ENCODE measurements at regions not wholly inside any gene's neighbourhood (a gene's known extent, or its start where the extent isn't known, plus 50 kb on each side); places are given as distances from the start of the nearest gene placed in this dataset.
"Not testable (repeated sequence)": the region's sequence is repeated elsewhere in the genome, so short reads cannot be mapped to it uniquely, and the experiment has no call there.

DNA sequence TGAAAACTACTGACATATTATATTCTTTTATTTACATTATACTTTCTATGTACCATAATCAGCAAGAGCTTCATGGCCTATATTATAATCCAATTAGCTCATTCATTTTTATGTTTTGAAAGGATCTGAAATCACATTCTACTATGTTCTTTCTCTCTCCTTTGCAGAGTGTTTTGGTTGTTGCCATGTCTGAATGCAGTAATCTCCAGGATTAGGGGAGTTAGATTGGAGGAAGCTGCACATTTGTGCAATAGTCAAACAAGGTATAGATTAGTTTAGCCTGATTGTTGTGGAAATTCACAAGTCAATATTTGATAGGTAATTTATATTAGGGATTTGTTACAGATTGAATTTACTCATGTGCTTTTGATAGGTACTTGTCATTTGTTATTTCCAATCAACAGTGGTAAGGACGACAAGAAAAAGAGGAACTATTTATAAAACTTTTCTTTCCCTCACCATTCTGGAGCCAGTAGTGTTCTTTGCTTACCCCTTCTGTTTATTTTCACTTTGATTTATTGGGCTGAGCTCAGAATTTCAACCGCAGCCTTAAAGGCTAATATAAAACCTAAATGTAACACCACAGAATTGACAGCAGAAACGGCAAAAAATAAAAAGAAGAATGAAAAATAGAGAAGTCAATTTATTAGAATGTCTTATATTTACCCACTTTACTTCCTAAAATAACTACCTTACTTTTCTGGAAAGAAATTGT, 597.0 kb downstream of the CHSY3 start:
- no peak for DNase-seq (ENCODE audit: low read depth in 1 of 2, low spot score in 1 of 2)

- not testable (repeated sequence) for DNase-seq (ENCODE audit: low read depth in 1 of 2, low spot score in 1 of 2)
Observed at GRCh38 chr5:130500495-130500894, 596.2 kb downstream of the CHSY3 start.

DNA sequence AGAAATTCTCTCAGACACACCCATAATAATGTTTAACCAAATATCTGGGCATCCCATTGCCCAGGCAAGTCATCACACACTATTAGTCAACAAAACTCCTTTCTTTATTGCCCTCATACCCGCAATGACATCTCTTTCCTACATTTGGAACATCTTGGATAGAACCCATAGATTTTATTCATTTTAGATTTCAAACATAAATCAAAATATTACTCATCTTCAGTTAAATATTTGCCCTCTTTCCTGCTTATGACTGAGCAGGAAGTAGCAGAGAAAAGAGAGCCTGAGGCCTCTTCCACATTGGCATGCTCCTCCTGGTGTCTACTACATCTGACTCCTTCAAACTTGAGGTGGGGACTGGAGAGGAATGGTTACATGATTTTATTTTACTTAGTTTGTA, 592.0 kb downstream of the CHSY3 start:
- DNase-seq (ENCODE audit: low read depth in 1 of 2, low spot score in 1 of 2), result no peak

DNA sequence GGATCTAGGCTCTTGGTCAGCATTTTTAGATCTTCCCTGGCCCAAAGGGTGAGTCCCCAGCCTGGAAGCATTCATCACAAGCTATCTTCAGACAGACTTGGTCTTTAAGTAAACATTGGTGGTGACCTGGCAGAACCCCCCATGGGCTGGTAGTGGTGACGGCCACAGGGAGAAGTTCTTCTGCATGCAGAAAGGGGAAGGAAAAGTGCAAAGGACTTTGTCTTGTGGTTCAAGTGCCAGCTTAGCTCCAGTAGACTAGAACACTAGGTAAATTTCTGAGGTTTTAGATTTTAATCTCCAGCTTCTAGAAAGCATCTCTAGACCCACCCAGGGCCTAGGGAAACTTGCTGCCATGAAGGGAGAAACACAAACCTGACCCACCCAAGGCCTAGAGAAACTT, 584.0 kb downstream of the CHSY3 start:
- DNase-seq (ENCODE audit: low read depth in 1 of 2, low spot score in 1 of 2), result no peak

- DNase-seq (ENCODE audit: low read depth in 1 of 2, low spot score in 1 of 2), result no peak
Observed at GRCh38 chr5:130479045-130479804, 575.0 kb downstream of the CHSY3 start.

GRCh38 chr5:130476325-130476724, 572.1 kb downstream of the CHSY3 start:
- DNase-seq (ENCODE audit: low read depth in 1 of 2, low spot score in 1 of 2), result no peak

DNA sequence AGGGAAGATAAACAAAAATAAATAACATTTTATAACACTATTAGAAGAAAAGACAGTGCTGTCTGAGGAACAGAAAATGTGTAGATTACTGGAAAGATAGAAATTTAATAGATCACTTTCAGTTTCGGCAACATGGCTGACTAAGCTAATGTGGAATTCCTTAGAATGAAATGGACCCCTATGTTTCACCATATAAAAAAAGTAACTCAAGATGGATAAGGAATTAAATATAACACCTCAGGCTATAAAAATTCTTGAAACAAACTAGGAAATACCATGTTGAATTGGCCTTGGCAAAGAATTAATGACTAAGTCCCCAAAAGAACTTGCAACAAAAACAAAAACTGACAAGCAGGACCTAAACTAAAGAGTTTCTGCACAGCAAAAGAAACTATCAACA, 558.3 kb downstream of the CHSY3 start:
- no peak for DNase-seq (ENCODE audit: low read depth in 1 of 2, low spot score in 1 of 2)

GRCh38 chr5:130455175-130455574, 550.9 kb downstream of the CHSY3 start:
- DNase-seq (ENCODE audit: low read depth in 1 of 2, low spot score in 1 of 2), result no peak

- DNase-seq (ENCODE audit: low read depth in 1 of 2, low spot score in 1 of 2), result no peak
Observed at GRCh38 chr5:130452744-130453143, 548.5 kb downstream of the CHSY3 start.

- DNase-seq (ENCODE audit: low read depth in 1 of 2, low spot score in 1 of 2), result no peak
Observed at GRCh38 chr5:130436430-130436829, 532.2 kb downstream of the CHSY3 start.

DNA sequence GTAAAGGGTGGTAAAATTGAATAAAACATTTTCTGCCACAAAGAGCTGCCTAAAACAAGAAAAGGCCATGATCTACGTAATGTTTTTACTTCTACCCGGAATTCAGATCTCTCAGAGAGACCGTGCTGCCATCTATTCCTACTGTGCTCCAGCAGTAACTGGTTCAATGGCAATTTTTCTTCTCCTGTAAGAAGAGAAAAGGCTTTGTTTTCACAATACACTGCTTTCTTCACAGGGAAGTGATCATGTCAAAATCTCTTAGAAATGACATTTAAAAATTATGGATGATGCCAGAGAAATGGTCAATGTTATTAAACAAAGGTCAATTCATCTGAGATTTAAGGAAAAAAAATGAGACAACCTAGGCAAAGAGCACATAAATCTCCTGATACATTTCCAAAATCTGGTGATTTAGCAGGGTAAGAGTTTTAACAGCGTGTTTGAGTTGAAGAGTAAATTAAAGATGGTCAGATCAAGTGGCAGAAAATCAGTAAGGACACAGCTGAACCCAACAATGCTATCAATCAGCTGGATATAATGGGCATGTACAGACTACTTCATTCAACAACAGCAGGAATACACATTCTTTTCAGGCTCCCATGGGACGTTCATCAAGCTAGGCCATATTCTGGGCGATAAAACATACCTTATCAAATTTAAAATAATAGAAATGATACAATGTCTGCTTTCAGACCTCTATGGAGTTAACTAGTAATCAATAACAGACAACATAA, 523.1 kb downstream of the CHSY3 start:
- no peak for DNase-seq (ENCODE audit: low read depth in 1 of 2, low spot score in 1 of 2)

GRCh38 chr5:130425424-130425823, 521.2 kb downstream of the CHSY3 start:
- no peak for DNase-seq (ENCODE audit: low read depth in 1 of 2, low spot score in 1 of 2)

GRCh38 chr5:130424341-130424740, 520.1 kb downstream of the CHSY3 start:
- DNase-seq (ENCODE audit: low read depth in 1 of 2, low spot score in 1 of 2), result no peak

- DNase-seq (ENCODE audit: low read depth in 1 of 2, low spot score in 1 of 2), result no peak
Observed at GRCh38 chr5:130402906-130403305, 498.6 kb downstream of the CHSY3 start.

DNA sequence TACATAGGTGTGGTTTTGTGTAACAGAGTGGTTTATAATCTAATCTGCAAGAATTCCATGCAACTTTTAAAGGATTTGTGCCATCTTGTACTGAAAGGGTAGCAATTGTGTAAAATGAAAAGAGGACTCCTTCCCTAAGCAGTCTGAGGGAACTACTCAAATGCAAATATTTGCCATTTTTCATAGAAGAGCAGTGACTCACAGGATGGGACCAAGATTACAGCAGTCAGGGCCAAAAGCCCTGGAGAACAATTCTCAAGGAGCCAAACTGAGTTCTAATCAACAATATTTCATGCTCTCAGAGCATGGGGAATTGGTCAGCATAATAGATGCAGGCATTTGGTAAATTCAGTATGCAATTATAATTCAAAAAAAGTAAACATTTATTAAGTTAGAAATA, 495.8 kb downstream of the CHSY3 start:
- DNase-seq (ENCODE audit: low read depth in 1 of 2, low spot score in 1 of 2), result no peak

DNA sequence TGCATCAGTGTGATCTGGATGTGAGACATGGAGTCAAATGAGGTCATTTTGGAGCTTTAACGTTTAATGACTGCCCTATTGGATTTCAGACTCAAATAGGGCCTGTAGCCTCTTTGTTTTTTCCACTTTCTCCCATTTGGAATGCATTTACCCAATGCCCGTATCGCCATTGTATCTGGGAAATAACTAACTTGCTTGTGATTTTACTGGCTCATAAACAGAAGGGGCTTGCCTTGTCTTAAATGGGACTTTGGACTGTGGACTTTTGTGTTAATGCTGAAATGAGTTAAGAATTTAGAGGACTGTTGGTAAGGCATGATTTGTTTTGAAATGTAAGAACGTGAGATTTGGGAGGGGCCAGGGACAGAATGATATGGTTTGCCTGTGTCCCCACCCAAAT, 494.6 kb downstream of the CHSY3 start:
- DNase-seq (ENCODE audit: low read depth in 1 of 2, low spot score in 1 of 2), result no peak

- not testable (repeated sequence) for DNase-seq (ENCODE audit: low read depth in 1 of 2, low spot score in 1 of 2)
Observed at GRCh38 chr5:130397727-130398126, 493.5 kb downstream of the CHSY3 start.

GRCh38 chr5:130397132-130397531, 492.9 kb downstream of the CHSY3 start:
- no peak for DNase-seq (ENCODE audit: low read depth in 1 of 2, low spot score in 1 of 2)

DNA sequence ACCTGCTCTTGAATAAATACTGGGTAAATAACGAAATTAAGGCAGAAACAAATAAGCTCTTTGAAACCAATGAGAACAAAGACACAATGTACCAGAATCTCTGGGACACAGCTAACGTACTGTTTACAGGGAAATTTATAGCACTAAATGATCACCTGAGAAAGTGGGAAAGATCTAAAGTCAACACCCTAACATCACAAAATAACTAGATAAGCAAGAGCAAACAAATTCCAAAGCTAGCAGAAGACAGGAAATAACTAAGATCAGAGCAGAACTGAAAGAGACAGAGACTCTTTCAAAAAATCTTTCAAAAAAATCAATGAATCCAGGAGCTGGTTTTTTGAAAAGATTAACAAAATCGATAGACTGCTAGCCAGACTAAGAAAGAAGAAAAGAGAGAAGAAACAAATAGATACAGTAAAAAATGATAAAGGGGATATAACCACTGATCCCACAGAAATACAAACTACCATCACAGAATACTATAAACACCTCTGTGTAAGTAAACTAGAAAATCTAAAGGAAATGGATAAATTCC, 487.5 kb downstream of the CHSY3 start:
- not testable (repeated sequence) for DNase-seq (ENCODE audit: low read depth in 1 of 2, low spot score in 1 of 2)

GRCh38 chr5:130386155-130386554, 481.9 kb downstream of the CHSY3 start:
- no peak for DNase-seq (ENCODE audit: low read depth in 1 of 2, low spot score in 1 of 2)

DNA sequence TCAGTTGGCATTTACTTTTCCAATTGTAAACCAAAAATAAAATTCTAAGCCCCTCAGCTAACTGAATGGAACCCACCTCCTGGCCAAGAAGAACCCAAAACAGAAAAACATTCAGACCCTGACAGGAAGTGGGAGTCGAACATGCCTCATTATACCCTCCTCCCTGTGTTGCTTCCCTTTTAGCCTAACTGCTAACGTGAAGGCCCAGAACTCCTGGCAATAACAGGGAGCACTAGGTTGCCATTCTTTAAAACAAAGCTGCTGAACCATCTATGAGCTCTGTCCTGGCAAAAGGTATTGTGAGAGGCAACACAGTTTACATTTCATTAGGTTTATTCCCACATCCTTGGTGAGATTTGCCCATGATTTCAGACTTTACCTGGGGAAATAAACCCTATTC, 481.4 kb downstream of the CHSY3 start:
- no peak for DNase-seq (ENCODE audit: low read depth in 1 of 2, low spot score in 1 of 2)

- no peak for DNase-seq (ENCODE audit: low read depth in 1 of 2, low spot score in 1 of 2)
Observed at GRCh38 chr5:130365956-130366355, 461.7 kb downstream of the CHSY3 start.

Measured in activated CD4-positive, alpha-beta T cell treated with anti-CD3 and anti-CD28 coated beads, Interleukin-2, amount 50 U/mL, for 24 hours (primary cell).